ENCODE measurements at regions not wholly inside any gene's neighbourhood (a gene's known extent, or its start where the extent isn't known, plus 50 kb on each side); places are given as distances from the start of the nearest gene placed in this dataset.

- H3K18ac ChIP-seq (ENCODE audit: low read length): no peak overlapping the region
- no peak overlapping the region for H3K27ac ChIP-seq (replicated peaks; ENCODE audit: low read length)
- no peak overlapping the region for H2AK5ac ChIP-seq (ENCODE audit: low read depth, low read length)
- H4K91ac ChIP-seq (ENCODE audit: low read depth, low read length, poor library complexity): no peak overlapping the region
- no peak overlapping the region for H3K14ac ChIP-seq (ENCODE audit: low read length)
- no peak for DNase-seq (ENCODE audit: low spot score)
- no peak overlapping the region for H2BK5ac ChIP-seq (ENCODE audit: low read length)
- no peak overlapping the region for H3K4me2 ChIP-seq (ENCODE audit: insufficient read depth, low read length, poor library complexity, severe bottlenecking)
- peaks cover 0 to 2% of the 10 kb centered on the region in 2 donors for H3K4me1 ChIP-seq (ENCODE audit: control insufficient read depth in 2 of 2, insufficient read depth in 1 of 2, low read depth in 1 of 2, low read length in 2 of 2)
- H4K8ac ChIP-seq (ENCODE audit: low read depth, low read length): no peak overlapping the region
- no peak overlapping the region for H2BK15ac ChIP-seq (ENCODE audit: low read length)
- no peak overlapping the region for H2BK12ac ChIP-seq (ENCODE audit: low read length)
- no peak overlapping the region for H2BK120ac ChIP-seq (ENCODE audit: low read depth, low read length)
- H3K27me3 ChIP-seq (ENCODE audit: control insufficient read depth in 3 of 3, insufficient read depth in 3 of 3, low read depth in 1 of 3, low read length in 3 of 3): no peaks in the 10 kb centered on the region
- no peak overlapping the region for H2AFZ ChIP-seq (ENCODE audit: low read length)
- no peaks in the 10 kb centered on the region for H3K79me1 ChIP-seq (ENCODE audit: low read depth, low read length)
- H3K4ac ChIP-seq (ENCODE audit: low read length): no peak overlapping the region
- H3K23ac ChIP-seq (ENCODE audit: low read depth, low read length, poor library complexity): no peak overlapping the region
- no peak overlapping the region for H3K9ac ChIP-seq (ENCODE audit: low read depth, low read length, poor library complexity)
- no peaks in the 10 kb centered on the region for H3K36me3 ChIP-seq (replicated peaks in 1 of 2; ENCODE audit: control insufficient read depth in 2 of 2, insufficient read depth in 2 of 2, low read length in 2 of 2)
- H3K9me3 ChIP-seq (replicated peaks in 1 of 2; ENCODE audit: control insufficient read depth in 2 of 2, insufficient read depth in 1 of 2, low read depth in 1 of 2, low read length in 2 of 2): peaks cover 2 to 4% of the 10 kb centered on the region in 2 donors
- no peak overlapping the region for H3K4me3 ChIP-seq (ENCODE audit: low read length in 2 of 2)
These were observed 56.2 kb upstream of the LRRTM4 start for GRCh38 chr2:77578354-77578753.

- Histone ChIP-seq H3K79me1 (ENCODE audit: low read depth, low read length) (no peaks in the 10 kb centered on the region), H3K4ac (ENCODE audit: low read length) (no peak overlapping the region), H2BK15ac (ENCODE audit: low read length) (no peak overlapping the region), H2BK5ac (ENCODE audit: low read length) (no peak overlapping the region), H3K4me2 (ENCODE audit: insufficient read depth, low read length, poor library complexity, severe bottlenecking) (no peak overlapping the region), H3K9me3 (replicated peaks in 1 of 2; ENCODE audit: control insufficient read depth in 2 of 2, insufficient read depth in 1 of 2, low read depth in 1 of 2, low read length in 2 of 2) (peaks cover 2 to 4% of the 10 kb centered on the region in 2 donors), H3K36me3 (replicated peaks in 1 of 2; ENCODE audit: control insufficient read depth in 2 of 2, insufficient read depth in 2 of 2, low read length in 2 of 2) (no peaks in the 10 kb centered on the region), H4K91ac (ENCODE audit: low read depth, low read length, poor library complexity) (no peak overlapping the region), H2AFZ (ENCODE audit: low read length) (no peak overlapping the region), H4K8ac (ENCODE audit: low read depth, low read length) (no peak overlapping the region), H3K27ac (replicated peaks; ENCODE audit: low read length) (no peak overlapping the region), H3K4me1 (ENCODE audit: control insufficient read depth in 2 of 2, insufficient read depth in 1 of 2, low read depth in 1 of 2, low read length in 2 of 2) (peaks cover 0 to 2% of the 10 kb centered on the region in 2 donors), H2BK120ac (ENCODE audit: low read depth, low read length) (no peak overlapping the region), H3K18ac (ENCODE audit: low read length) (no peak overlapping the region), H2BK12ac (ENCODE audit: low read length) (no peak overlapping the region), H2AK5ac (ENCODE audit: low read depth, low read length) (no peak overlapping the region), H3K14ac (ENCODE audit: low read length) (no peak overlapping the region), H3K9ac (ENCODE audit: low read depth, low read length, poor library complexity) (no peak overlapping the region), H3K4me3 (ENCODE audit: low read length in 2 of 2) (no peak overlapping the region), H3K23ac (ENCODE audit: low read depth, low read length, poor library complexity) (no peak overlapping the region), H3K27me3 (ENCODE audit: control insufficient read depth in 3 of 3, insufficient read depth in 3 of 3, low read depth in 1 of 3, low read length in 3 of 3) (no peaks in the 10 kb centered on the region)
- no CpG with 5 or more reads among the region's 3 CpGs for WGBS, 2 donors (ENCODE audit: extremely low coverage in 2 of 2, insufficient read length in 2 of 2, insufficient replicate concordance in 1 of 2)
- DNase-seq (ENCODE audit: low spot score): no peak
These were observed 57.0 kb upstream of the LRRTM4 start for GRCh38 chr2:77579076-77579769.

- no peaks in the 10 kb centered on the region for H3K36me3 ChIP-seq (replicated peaks in 1 of 2; ENCODE audit: control insufficient read depth in 2 of 2, insufficient read depth in 2 of 2, low read length in 2 of 2)
- no peak overlapping the region for H3K4ac ChIP-seq (ENCODE audit: low read length)
- no peak overlapping the region for H3K18ac ChIP-seq (ENCODE audit: low read length)
- no peaks in the 10 kb centered on the region for H3K79me1 ChIP-seq (ENCODE audit: low read depth, low read length)
- no peak overlapping the region for H2BK5ac ChIP-seq (ENCODE audit: low read length)
- H2AFZ ChIP-seq (ENCODE audit: low read length): no peak overlapping the region
- no peak overlapping the region for H2BK12ac ChIP-seq (ENCODE audit: low read length)
- no peak overlapping the region for H2BK15ac ChIP-seq (ENCODE audit: low read length)
- no peak overlapping the region for H3K14ac ChIP-seq (ENCODE audit: low read length)
- H3K9ac ChIP-seq (ENCODE audit: low read depth, low read length, poor library complexity): no peak overlapping the region
- H3K27me3 ChIP-seq (ENCODE audit: control insufficient read depth in 3 of 3, insufficient read depth in 3 of 3, low read depth in 1 of 3, low read length in 3 of 3): no peaks in the 10 kb centered on the region
- no peak overlapping the region for H4K8ac ChIP-seq (ENCODE audit: low read depth, low read length)
- H3K27ac ChIP-seq (replicated peaks; ENCODE audit: low read length): no peak overlapping the region
- WGBS, 2 donors (ENCODE audit: extremely low coverage in 2 of 2, insufficient read length in 2 of 2, insufficient replicate concordance in 1 of 2): no CpG with 5 or more reads among the region's 3 CpGs
- no peaks in the 10 kb centered on the region for H3K4me1 ChIP-seq (ENCODE audit: control insufficient read depth in 2 of 2, insufficient read depth in 1 of 2, low read depth in 1 of 2, low read length in 2 of 2)
- no peak overlapping the region for H3K23ac ChIP-seq (ENCODE audit: low read depth, low read length, poor library complexity)
- no peak for DNase-seq (ENCODE audit: low spot score)
- no peak overlapping the region for H3K4me3 ChIP-seq (ENCODE audit: low read length in 2 of 2)
- no peak overlapping the region for H4K91ac ChIP-seq (ENCODE audit: low read depth, low read length, poor library complexity)
- H3K9me3 ChIP-seq (replicated peaks in 1 of 2; ENCODE audit: control insufficient read depth in 2 of 2, insufficient read depth in 1 of 2, low read depth in 1 of 2, low read length in 2 of 2): no peaks in the 10 kb centered on the region
- H2BK120ac ChIP-seq (ENCODE audit: low read depth, low read length): no peak overlapping the region
- no peak overlapping the region for H3K4me2 ChIP-seq (ENCODE audit: insufficient read depth, low read length, poor library complexity, severe bottlenecking)
- no peak overlapping the region for H2AK5ac ChIP-seq (ENCODE audit: low read depth, low read length)
These were observed 66.3 kb upstream of the LRRTM4 start for GRCh38 chr2:77588438-77588837.

- H3K18ac ChIP-seq (ENCODE audit: low read length): peak overlapping the region; percentile 28
- no peak overlapping the region for H2AFZ ChIP-seq (ENCODE audit: low read length)
- no CpG with 5 or more reads among the region's 29 CpGs for WGBS, 2 donors (ENCODE audit: extremely low coverage in 2 of 2, insufficient read length in 2 of 2, insufficient replicate concordance in 1 of 2)
- H4K91ac ChIP-seq (ENCODE audit: low read depth, low read length, poor library complexity): no peak overlapping the region
- peak overlapping the region; percentile 20 for H3K23ac ChIP-seq (ENCODE audit: low read depth, low read length, poor library complexity)
- H3K14ac ChIP-seq (ENCODE audit: low read length): no peak overlapping the region
- H3K79me1 ChIP-seq (ENCODE audit: low read depth, low read length): no peaks in the 10 kb centered on the region
- no peak overlapping the region for H3K4me2 ChIP-seq (ENCODE audit: insufficient read depth, low read length, poor library complexity, severe bottlenecking)
- H3K4ac ChIP-seq (ENCODE audit: low read length): no peak overlapping the region
- H3K27me3 ChIP-seq (ENCODE audit: control insufficient read depth in 3 of 3, insufficient read depth in 3 of 3, low read depth in 1 of 3, low read length in 3 of 3): no peaks in the 10 kb centered on the region
- peak overlapping the region; percentile 58 for H2BK15ac ChIP-seq (ENCODE audit: low read length)
- no peak overlapping the region for H2BK120ac ChIP-seq (ENCODE audit: low read depth, low read length)
- H3K9ac ChIP-seq (ENCODE audit: low read depth, low read length, poor library complexity): no peak overlapping the region
- no peaks in the 10 kb centered on the region for H3K36me3 ChIP-seq (replicated peaks in 1 of 2; ENCODE audit: control insufficient read depth in 2 of 2, insufficient read depth in 2 of 2, low read length in 2 of 2)
- no peak for DNase-seq (ENCODE audit: low spot score)
- H3K27ac ChIP-seq (replicated peaks; ENCODE audit: low read length): no peak overlapping the region
- H4K8ac ChIP-seq (ENCODE audit: low read depth, low read length): no peak overlapping the region
- no peak overlapping the region for H3K4me3 ChIP-seq (ENCODE audit: low read length in 2 of 2)
- no peaks in the 10 kb centered on the region for H3K9me3 ChIP-seq (replicated peaks in 1 of 2; ENCODE audit: control insufficient read depth in 2 of 2, insufficient read depth in 1 of 2, low read depth in 1 of 2, low read length in 2 of 2)
- peak overlapping the region; percentile 37 for H2AK5ac ChIP-seq (ENCODE audit: low read depth, low read length)
- no peaks in the 10 kb centered on the region for H3K4me1 ChIP-seq (ENCODE audit: control insufficient read depth in 2 of 2, insufficient read depth in 1 of 2, low read depth in 1 of 2, low read length in 2 of 2)
- H2BK5ac ChIP-seq (ENCODE audit: low read length): no peak overlapping the region
- H2BK12ac ChIP-seq (ENCODE audit: low read length): peak overlapping the region; percentile 58
These were observed 68.2 kb upstream of the LRRTM4 start for GRCh38 chr2:77590298-77590917.
